H9 (cell line): ENCODE measurements at regions not wholly inside any gene's neighbourhood (a gene's known extent, or its start where the extent isn't known, plus 50 kb on each side); places are given as distances from the start of the nearest gene placed in this dataset.

ENCODE experiments used
- DNase-seq: peaks from one replicate; pipeline ENCODE4 v3.0.0-alpha.2; 2017
- H2AFZ ChIP-seq: one replicate; pipeline ENCODE4 v1.6.1; 2013; ENCODE audit warnings: mild to moderate bottlenecking, low read length, control low read depth, moderate library complexity
- H2AK5ac ChIP-seq: 2 replicates; pipeline ENCODE4 v1.6.1; 2013; ENCODE audit warnings: low read length, control low read depth, mixed read lengths; ENCODE audit not compliant: insufficient read length
- H2BK120ac ChIP-seq: one replicate; pipeline ENCODE4 v1.6.1; 2013; ENCODE audit warnings: low read depth, mild to moderate bottlenecking, low read length, control low read depth, inconsistent platforms; ENCODE audit not compliant: poor library complexity, severe bottlenecking
- H2BK12ac ChIP-seq: 2 replicates; pipeline ENCODE4 v1.6.1; 2013; ENCODE audit warnings: low read length, control low read depth, mixed read lengths, low read depth; ENCODE audit not compliant: insufficient read length
- H2BK15ac ChIP-seq: 2 replicates; pipeline ENCODE4 v1.6.1; 2013; ENCODE audit warnings: low read depth, low read length, control low read depth
- H2BK20ac ChIP-seq: one replicate; pipeline ENCODE4 v1.6.1; 2013; ENCODE audit warnings: low read depth, mild to moderate bottlenecking, low read length, control low read depth, inconsistent platforms; ENCODE audit not compliant: poor library complexity, severe bottlenecking
- H2BK5ac ChIP-seq: 2 replicates; pipeline ENCODE4 v1.6.1; 2013; ENCODE audit warnings: low read length, control low read depth, mixed read lengths; ENCODE audit not compliant: insufficient read length
- H3K14ac ChIP-seq: 2 replicates; pipeline ENCODE4 v1.6.1; 2013; ENCODE audit warnings: low read length, control low read depth; ENCODE audit not compliant: insufficient read depth
- H3K18ac ChIP-seq: 2 replicates; pipeline ENCODE4 v1.6.1; 2013; ENCODE audit warnings: low read depth, mild to moderate bottlenecking, mixed read lengths, low read length, control low read depth; ENCODE audit not compliant: insufficient read length
- H3K23ac ChIP-seq: 2 replicates; pipeline ENCODE4 v1.6.1; 2013; ENCODE audit warnings: low read length, control low read depth, mixed read lengths, low read depth; ENCODE audit not compliant: insufficient read length
- H3K23me2 ChIP-seq: 2 replicates; pipeline ENCODE4 v1.6.1; 2013; ENCODE audit warnings: low read depth, mild to moderate bottlenecking, mixed read lengths, low read length, control low read depth; ENCODE audit not compliant: insufficient read length, poor library complexity, severe bottlenecking
- H3K27ac ChIP-seq: 2 replicates; pipeline ENCODE4 v1.5.1; 2013; ENCODE audit warnings: low read length, control low read depth, mixed read lengths, low read depth; ENCODE audit not compliant: insufficient read length
- H3K27me3 ChIP-seq: 2 replicates; pipeline ENCODE4 v1.6.1; 2013; ENCODE audit warnings: low read length, control low read depth, inconsistent platforms; ENCODE audit not compliant: insufficient read depth
- H3K4ac ChIP-seq: 2 replicates; pipeline ENCODE4 v1.6.1; 2013; ENCODE audit warnings: low read depth, mild to moderate bottlenecking, control low read depth, inconsistent platforms, low read length, moderate library complexity
- H3K4me1 ChIP-seq: 2 replicates; pipeline ENCODE4 v1.6.1; 2013; ENCODE audit warnings: low read length, control low read depth, inconsistent platforms; ENCODE audit not compliant: insufficient read depth
- H3K4me2 ChIP-seq: 2 replicates; pipeline ENCODE4 v1.6.1; 2013; ENCODE audit warnings: low read length, control low read depth, mixed read lengths; ENCODE audit not compliant: insufficient read length, insufficient read depth
- H3K56ac ChIP-seq: 2 replicates; pipeline ENCODE4 v1.6.1; 2013; ENCODE audit warnings: low read depth, mild to moderate bottlenecking, mixed read lengths, low read length, control low read depth; ENCODE audit not compliant: insufficient read length
- H3K79me1 ChIP-seq: 2 replicates; pipeline ENCODE4 v1.6.1; 2013; ENCODE audit warnings: low read depth, mild to moderate bottlenecking, moderate library complexity, low read length, control low read depth, inconsistent platforms; ENCODE audit not compliant: insufficient read depth, poor library complexity, severe bottlenecking
- H3K79me2 ChIP-seq: 2 replicates; pipeline ENCODE4 v1.6.1; 2013; ENCODE audit warnings: low read length, control low read depth, inconsistent platforms; ENCODE audit not compliant: insufficient read depth
- H3K9ac ChIP-seq: 2 replicates; pipeline ENCODE4 v1.6.1; 2013; ENCODE audit warnings: low read length, control low read depth, mixed read lengths; ENCODE audit not compliant: insufficient read length; ENCODE audit errors: extremely low read depth
- H3K9me3 ChIP-seq: one replicate; pipeline ENCODE4 v1.6.1; 2013; ENCODE audit warnings: low read depth, low read length, inconsistent platforms; ENCODE audit not compliant: control insufficient read depth
- H3T11ph ChIP-seq: one replicate; pipeline ENCODE4 v1.6.1; 2013; ENCODE audit warnings: mild to moderate bottlenecking, low read length, control low read depth, inconsistent platforms
- H4K20me1 ChIP-seq: one replicate; pipeline ENCODE4 v1.6.1; 2013; ENCODE audit not compliant: control insufficient read depth, insufficient read length, insufficient read depth
- H4K5ac ChIP-seq: 2 replicates; pipeline ENCODE4 v1.6.1; 2013; ENCODE audit warnings: low read depth, mild to moderate bottlenecking, mixed read lengths, low read length, control low read depth; ENCODE audit not compliant: insufficient read length
- H4K8ac ChIP-seq: replicated peaks from 2 replicates; pipeline ENCODE4 v1.6.1; 2013; ENCODE audit warnings: low read length, control low read depth, mixed read lengths, low read depth; ENCODE audit not compliant: insufficient read length
- H4K91ac ChIP-seq: 2 replicates; pipeline ENCODE4 v1.6.1; 2013; ENCODE audit warnings: low read depth, mild to moderate bottlenecking, moderate library complexity, mixed read lengths, low read length, control low read depth; ENCODE audit not compliant: insufficient read length
- H3K27ac Mint-ChIP-seq, 3 experiments: 2 replicates in 2 of 3; 3 replicates in 1 of 3; pipeline ENCODE4 v1.8.0; 2020 to 2021; ENCODE audit warnings: mixed read lengths in 3 of 3, mild to moderate bottlenecking in 1 of 3, moderate library complexity in 1 of 3
- H3K27me3 Mint-ChIP-seq: 2 replicates; pipeline ENCODE4 v1.8.0; 2021; ENCODE audit warnings: low read depth, mild to moderate bottlenecking, moderate library complexity, mixed read lengths
- H3K36me3 Mint-ChIP-seq, 3 experiments: 2 replicates in 2 of 3; 3 replicates in 1 of 3; pipeline ENCODE4 v1.8.0; 2020 to 2021; ENCODE audit warnings: low read depth in 3 of 3, mixed read lengths in 3 of 3; ENCODE audit not compliant: insufficient read depth in 1 of 3
- H3K4me1 Mint-ChIP-seq, 2 experiments: 2 replicates each; pipeline ENCODE4 v1.8.0; 2020; ENCODE audit warnings: mixed read lengths in 2 of 2
- H3K4me3 Mint-ChIP-seq, 2 experiments: 2 replicates in 1 of 2; 3 replicates in 1 of 2; pipeline ENCODE4 v1.8.0; 2020 to 2021; ENCODE audit warnings: mild to moderate bottlenecking in 2 of 2, mixed read lengths in 2 of 2, moderate library complexity in 1 of 2
- H3K9me3 Mint-ChIP-seq, 2 experiments: 2 replicates in 1 of 2; 3 replicates in 1 of 2; pipeline ENCODE4 v1.8.0; 2020; ENCODE audit warnings: mild to moderate bottlenecking in 2 of 2, mixed read lengths in 2 of 2, moderate library complexity in 1 of 2
- CTCF ChIP-seq: fragments of 200-600 bp; sonication (generic); conservative IDR thresholded peaks from 3 replicates; pipeline ENCODE4 v1.8.0; 2021; ENCODE audit warnings: antibody characterized with exemption, mild to moderate bottlenecking
- WGBS: extraction: QIAGEN DNeasy Blood & Tissue Kit; methylation state at CpG from one replicate; pipeline ENCODE4 v1.1.7; 2013; ENCODE audit warnings: missing lambda C conversion rate, low lambda C conversion rate, mixed read lengths; ENCODE audit not compliant: insufficient read length; ENCODE audit errors: extremely low coverage; 5-methylcytosine and 5-hydroxymethylcytosine counted together

GRCh38 chr20:52683761-52684160 is 288.4 kb upstream of the TSHZ2 start:
- no peak overlapping the region for H3K27ac Mint-ChIP-seq
- no peak for TF ChIP-seq CTCF
- no peak overlapping the region for H3K23ac ChIP-seq
- H3K9me3 ChIP-seq = no peaks in the 10 kb centered on the region
- no peaks in the 10 kb centered on the region for H3K27me3 ChIP-seq
- H4K20me1 ChIP-seq = no peaks in the 10 kb centered on the region
- H2BK120ac ChIP-seq = no peak overlapping the region
- H3K27me3 Mint-ChIP-seq = no peaks in the 10 kb centered on the region; the same call in 1 of the 2 replicates
- H4K91ac ChIP-seq = no peak overlapping the region
- no peak overlapping the region for H2BK5ac ChIP-seq
- H3T11ph ChIP-seq = no peak overlapping the region
- H3K9ac ChIP-seq = no peak overlapping the region
- no peaks in the 10 kb centered on the region for H3K79me2 ChIP-seq
- H3K27ac ChIP-seq = no peak overlapping the region
- H4K8ac ChIP-seq = no peak overlapping the region
- H3K4me1 Mint-ChIP-seq = peaks cover 0 to 10% of the 10 kb centered on the region in 2 experiments; a peak in 1 of 4 replicates
- no peak overlapping the region for H3K4me2 ChIP-seq
- no peak overlapping the region for H3K4ac ChIP-seq
- H3K23me2 ChIP-seq = no peaks in the 10 kb centered on the region
- H3K4me1 ChIP-seq = no peaks in the 10 kb centered on the region
- H3K18ac ChIP-seq = no peak overlapping the region
- H2BK15ac ChIP-seq = no peak overlapping the region
- H2BK20ac ChIP-seq = no peak overlapping the region
- H3K4me3 Mint-ChIP-seq = no peak overlapping the region
- H3K9me3 Mint-ChIP-seq = no peaks in the 10 kb centered on the region
- no peak overlapping the region for H4K5ac ChIP-seq
- DNase-seq = no peak
- WGBS = no CpG with 5 or more reads among the region's 5 CpGs
- H3K36me3 Mint-ChIP-seq = no peaks in the 10 kb centered on the region
- no peak overlapping the region for H2BK12ac ChIP-seq
- no peak overlapping the region for H2AK5ac ChIP-seq
- no peaks in the 10 kb centered on the region for H3K79me1 ChIP-seq
- no peak overlapping the region for H2AFZ ChIP-seq
- H3K14ac ChIP-seq = no peak overlapping the region
- no peak overlapping the region for H3K56ac ChIP-seq
